Urinary bladder (tissue), 3 donors: ENCODE measurements at regions not wholly inside any gene's neighbourhood (a gene's known extent, or its start where the extent isn't known, plus 50 kb on each side); places are given as distances from the start of the nearest gene placed in this dataset.
"Not testable (repeated sequence)": the region's sequence is repeated elsewhere in the genome, so short reads cannot be mapped to it uniquely, and the experiment has no call there.

Experiments
- DNase-seq: peaks from one replicate; pipeline ENCODE4 v3.0.0-alpha.2; 2015; ENCODE audit errors: extremely low spot score
- H3K27ac ChIP-seq: one replicate; pipeline ENCODE4 v1.5.1; 2013; ENCODE audit warnings: low read depth, mild to moderate bottlenecking, moderate library complexity
- H3K36me3 ChIP-seq: one replicate; pipeline ENCODE4 v1.6.1; 2013; ENCODE audit warnings: mild to moderate bottlenecking, moderate library complexity; ENCODE audit not compliant: insufficient read depth
- H3K4me1 ChIP-seq: one replicate; pipeline ENCODE4 v1.6.1; 2013; ENCODE audit warnings: mild to moderate bottlenecking, moderate library complexity; ENCODE audit not compliant: insufficient read depth
- H3K4me3 ChIP-seq: one replicate; pipeline ENCODE4 v1.5.1; 2013; ENCODE audit warnings: low read depth, low read length
- WGBS: extraction: QIAGEN DNeasy Blood & Tissue Kit; methylation state at CpG from one replicate; pipeline ENCODE4 v1.1.7; 2013; 5-methylcytosine and 5-hydroxymethylcytosine counted together
- donor health status: healthy with polysubstance abuse.
- donor health status: healthy.

DNA sequence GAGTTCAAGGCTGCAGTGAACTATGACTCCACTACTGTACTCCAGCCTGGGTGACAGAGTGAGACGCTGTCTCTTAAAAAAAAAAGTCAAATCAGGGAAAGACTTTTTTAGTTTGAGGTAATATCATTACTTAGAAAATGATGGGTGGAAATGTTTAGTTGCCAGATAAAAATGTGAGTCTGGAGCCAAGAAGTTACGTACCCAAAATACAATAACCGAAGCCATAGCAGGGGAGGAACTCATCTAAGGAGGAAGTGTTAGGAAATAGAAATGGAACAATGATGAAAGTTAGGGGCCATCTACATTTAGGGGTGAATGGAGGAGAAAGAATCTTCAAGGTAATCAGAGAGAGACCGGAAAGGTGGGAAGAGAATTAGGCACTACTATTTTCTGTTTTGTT, 98.8 kb downstream of the DACT1 start:
- no peak for DNase-seq
- H3K36me3 ChIP-seq: no peaks in the 10 kb centered on the region
- H3K27ac ChIP-seq: no peak overlapping the region
- 83% methylated on average over 4 of the region's 4 CpGs for WGBS
- H3K4me1 ChIP-seq: peaks cover 1% of the 10 kb centered on the region
- no peak overlapping the region for H3K4me3 ChIP-seq

- H3K27ac ChIP-seq: no peak overlapping the region
- no peaks in the 10 kb centered on the region for H3K36me3 ChIP-seq
- WGBS: 95% methylated on average over 5 of the region's 5 CpGs
- DNase-seq: no peak
- H3K4me1 ChIP-seq: peaks cover 1% of the 10 kb centered on the region
- no peak overlapping the region for H3K4me3 ChIP-seq
Measured at GRCh38 chr14:58737511-58737910, 99.7 kb downstream of the DACT1 start.

DNA sequence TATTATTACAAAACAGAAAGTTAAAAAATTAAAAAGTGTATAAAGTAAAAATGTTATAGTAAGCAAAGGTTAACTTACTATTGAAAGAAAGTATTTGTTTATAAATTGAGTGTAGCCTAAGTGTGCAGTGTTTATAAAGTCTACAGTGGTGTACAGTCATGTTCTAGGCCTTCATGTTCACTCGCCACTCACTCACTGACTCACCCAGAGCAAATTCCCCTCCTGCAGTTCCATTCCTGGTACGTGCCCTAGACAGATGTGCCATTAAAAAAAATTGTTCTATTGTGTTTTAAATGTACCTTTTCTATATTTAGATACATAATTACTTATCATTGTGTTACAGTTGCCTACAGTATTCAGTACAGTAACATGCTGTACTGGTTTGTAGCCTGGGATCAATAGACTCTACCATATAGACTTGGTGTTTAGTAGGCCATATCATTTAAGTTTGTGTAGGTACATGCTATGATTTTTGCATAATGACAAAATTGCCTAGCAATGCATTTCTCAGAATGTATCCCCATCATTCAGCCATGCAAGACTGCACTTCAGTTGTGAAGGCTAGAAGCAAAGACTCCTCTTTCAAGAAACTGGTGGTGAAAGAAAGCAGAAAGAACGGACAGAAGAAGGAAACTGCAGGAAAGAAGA, 100.6 kb downstream of the DACT1 start:
- Histone ChIP-seq H3K4me1 (peaks cover 1% of the 10 kb centered on the region), H3K36me3 (no peaks in the 10 kb centered on the region), H3K4me3 (no peak overlapping the region), H3K27ac (no peak overlapping the region)
- no peak for DNase-seq
- 75% methylated on average over 3 of the region's 3 CpGs for WGBS

DNA sequence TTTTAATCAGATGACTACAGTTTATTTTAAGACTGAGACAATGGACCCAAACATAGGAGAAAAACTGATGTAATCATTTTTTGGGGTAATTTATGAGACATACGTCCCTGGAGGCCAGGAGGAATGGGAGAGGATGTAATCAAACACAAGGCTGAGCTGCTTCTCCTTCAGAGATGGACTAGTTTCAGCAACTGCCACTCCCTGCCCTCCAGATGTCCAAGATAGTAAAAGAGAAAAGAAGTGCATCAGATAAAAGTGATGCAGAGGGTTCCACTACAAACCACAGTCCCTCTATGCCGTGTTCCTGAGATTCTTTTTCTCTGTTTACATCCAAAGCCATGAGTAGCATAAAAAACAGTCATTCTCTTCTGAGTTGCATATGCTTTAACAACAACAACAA, 101.1 kb downstream of the DACT1 start:
- Histone ChIP-seq H3K4me3 (no peak overlapping the region), H3K36me3 (no peaks in the 10 kb centered on the region), H3K27ac (no peak overlapping the region), H3K4me1 (peaks cover 1% of the 10 kb centered on the region)
- WGBS: 67% methylated on average over 2 of the region's 2 CpGs
- no peak for DNase-seq

GRCh38 chr14:58739674-58740073, 101.9 kb downstream of the DACT1 start:
- no peak overlapping the region for H3K27ac ChIP-seq

GRCh38 chr14:58740379-58740935, 102.7 kb downstream of the DACT1 start:
- DNase-seq: no peak
- Histone ChIP-seq H3K36me3 (no peaks in the 10 kb centered on the region), H3K4me1 (peaks cover 1% of the 10 kb centered on the region), H3K4me3 (no peak overlapping the region), H3K27ac (no peak overlapping the region)
- WGBS: 59% methylated on average over 4 of the region's 4 CpGs

More at GRCh38 chr14:58739674-58740073, 101.9 kb downstream of the DACT1 start:
- DNase-seq: no peak
- 96% methylated on average over 3 of the region's 3 CpGs for WGBS
- H3K4me3 ChIP-seq: no peak overlapping the region
- H3K4me1 ChIP-seq: peaks cover 1% of the 10 kb centered on the region
- no peaks in the 10 kb centered on the region for H3K36me3 ChIP-seq

DNA sequence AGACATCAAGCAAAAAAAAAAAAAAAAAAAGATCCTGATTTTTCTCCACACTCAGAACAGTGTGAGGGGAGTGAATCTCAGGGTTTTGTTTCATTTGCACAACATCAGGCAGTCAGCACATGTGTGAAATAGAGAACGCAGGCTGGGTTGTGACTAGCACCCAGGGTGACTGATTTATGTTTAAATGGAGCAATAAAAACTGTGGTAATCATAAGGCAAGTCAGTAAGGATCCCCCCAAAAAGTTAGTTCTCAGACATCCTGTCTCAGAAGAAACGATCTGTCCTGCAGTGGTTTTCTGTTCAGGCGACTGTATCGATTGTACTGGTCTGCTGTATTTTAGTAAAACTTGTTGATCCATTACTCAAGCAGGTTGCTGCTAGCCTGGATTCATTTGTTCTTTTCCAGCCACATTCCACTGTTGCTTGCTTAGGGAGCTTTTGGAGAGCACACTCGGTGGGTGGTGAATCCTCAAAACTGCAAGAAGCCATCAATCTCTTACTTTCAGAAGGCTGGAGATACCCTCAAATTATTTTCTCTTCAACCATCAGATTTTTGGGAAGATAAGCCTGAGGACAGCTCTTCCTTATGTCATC, 107.1 kb downstream of the DACT1 start:
- peaks cover 1% of the 10 kb centered on the region for H3K4me1 ChIP-seq
- H3K36me3 ChIP-seq: no peaks in the 10 kb centered on the region
- WGBS: 87% methylated on average over 5 of the region's 5 CpGs
- DNase-seq: no peak
- no peak overlapping the region for H3K27ac ChIP-seq
- H3K4me3 ChIP-seq: no peak overlapping the region

- Histone ChIP-seq H3K36me3 (no peaks in the 10 kb centered on the region), H3K4me1 (peaks cover 1% of the 10 kb centered on the region), H3K4me3 (no peak overlapping the region), H3K27ac (no peak overlapping the region)
- no peak for DNase-seq
- WGBS: 30% methylated on average over 1 of the region's 1 CpG
Measured at GRCh38 chr14:58746261-58746660, 108.5 kb downstream of the DACT1 start.

DNA sequence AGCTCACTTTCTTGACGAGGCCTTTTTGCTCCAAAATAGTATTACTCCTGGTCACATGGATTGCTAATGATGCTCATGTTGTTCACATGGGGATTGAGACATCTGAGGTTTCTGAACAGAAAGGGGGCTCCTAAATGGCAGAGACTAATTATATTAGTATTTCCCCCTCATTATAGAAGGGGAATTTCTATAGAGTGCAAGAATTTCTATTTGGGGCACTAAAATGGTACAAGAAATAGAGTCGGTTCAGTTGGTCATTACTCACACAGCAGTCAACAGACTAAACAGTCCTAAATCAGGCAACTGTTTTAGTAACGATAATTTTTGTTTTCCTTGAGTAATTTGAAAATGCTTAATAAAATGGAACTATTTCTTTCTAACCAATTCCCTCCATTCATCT, 108.9 kb downstream of the DACT1 start:
- H3K4me3 ChIP-seq: no peak overlapping the region
- DNase-seq: no peak
- peaks cover 1% of the 10 kb centered on the region for H3K4me1 ChIP-seq
- H3K36me3 ChIP-seq: no peaks in the 10 kb centered on the region
- 65% methylated on average over 3 of the region's 3 CpGs for WGBS
- H3K27ac ChIP-seq: peak overlapping the region; percentile 76

- Histone ChIP-seq H3K4me1 (peaks cover 1% of the 10 kb centered on the region), H3K4me3 (no peak overlapping the region), H3K36me3 (no peaks in the 10 kb centered on the region), H3K27ac (peak overlapping the region; percentile 76)
- WGBS: 62% methylated on average over 7 of the region's 7 CpGs
- DNase-seq: no peak
Measured at GRCh38 chr14:58747181-58747580, 109.4 kb downstream of the DACT1 start.

GRCh38 chr14:58748251-58748650, 110.5 kb downstream of the DACT1 start:
- not testable (repeated sequence) for H3K27ac ChIP-seq, H3K4me1 ChIP-seq, H3K36me3 ChIP-seq, H3K4me3 ChIP-seq, DNase-seq
- WGBS: 90% methylated on average over 8 of the region's 8 CpGs

DNA sequence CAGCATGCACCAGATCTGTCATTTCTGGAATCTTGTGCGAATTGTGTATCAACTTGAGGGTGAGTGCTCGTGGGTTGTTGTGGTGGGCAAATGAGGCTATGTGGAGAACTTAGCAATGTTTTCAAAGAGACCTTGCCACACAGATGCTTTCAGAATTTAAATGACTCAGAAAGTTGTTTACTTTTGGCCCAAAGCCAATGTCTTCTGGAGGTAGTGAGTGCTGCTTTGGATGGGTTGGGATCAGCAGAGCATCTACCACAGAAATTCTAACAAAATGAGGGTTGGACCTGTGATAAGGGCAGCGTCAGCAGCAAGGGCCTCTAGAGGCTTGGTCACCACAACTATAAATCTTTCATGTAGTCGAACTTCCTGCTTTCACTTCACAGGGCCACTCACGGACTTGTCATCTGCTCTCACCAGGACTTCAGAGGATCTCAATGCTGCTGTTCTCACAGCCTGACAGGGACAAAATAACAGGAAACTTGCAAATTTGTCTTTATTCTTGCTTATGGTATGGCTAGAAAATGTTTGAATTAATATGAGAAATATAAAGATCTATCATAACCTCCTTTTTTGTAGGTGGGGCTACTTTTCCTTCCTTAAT, 111.4 kb downstream of the DACT1 start:
- H3K36me3 ChIP-seq: no peaks in the 10 kb centered on the region
- 42% methylated on average over 5 of the region's 5 CpGs for WGBS
- peaks cover 1% of the 10 kb centered on the region for H3K4me1 ChIP-seq
- H3K4me3 ChIP-seq: no peak overlapping the region
- peak; percentile 29 for DNase-seq
- H3K27ac ChIP-seq: no peak overlapping the region

GRCh38 chr14:58750321-58751269, 112.8 kb downstream of the DACT1 start:
- H3K36me3 ChIP-seq: no peaks in the 10 kb centered on the region
- no peak for DNase-seq
- H3K4me1 ChIP-seq: peaks cover 1% of the 10 kb centered on the region
- no peak overlapping the region for H3K4me3 ChIP-seq
- WGBS: 86% methylated on average over 9 of the region's 9 CpGs
- no peak overlapping the region for H3K27ac ChIP-seq
